GM23338 (cell line): ENCODE measurements at regions not wholly inside any gene's neighbourhood (a gene's known extent, or its start where the extent isn't known, plus 50 kb on each side); places are given as distances from the start of the nearest gene placed in this dataset.

Source experiments
- ATAC-seq: fragments of 200-7000 bp; cut with Tn5 transposase; 3 replicates; pipeline ENCODE4 v1.9.1; 2020
- DNase-seq: peaks from one replicate; pipeline ENCODE4 v3.0.0-alpha.2; 2015; ENCODE audit warnings: low spot score
- H2AFZ ChIP-seq: fragments of 200-600 bp; sonication (generic); 2 replicates; pipeline ENCODE4 v1.8.0; 2016; ENCODE audit warnings: antibody characterized with exemption, mild to moderate bottlenecking, moderate library complexity
- H3F3A ChIP-seq: fragments of 200-600 bp; sonication (generic); replicated peaks from 2 replicates; pipeline ENCODE4 v1.8.0; 2017; ENCODE audit warnings: antibody characterized with exemption, mixed run types, low read depth
- H3K27ac ChIP-seq: fragments of 200-600 bp; sonication (generic); 2 replicates; pipeline ENCODE4 v1.6.1; 2016; ENCODE audit warnings: low read depth
- H3K27me3 ChIP-seq: fragments of 200-600 bp; sonication (generic); 2 replicates; pipeline ENCODE4 v1.8.0; 2016; ENCODE audit warnings: mild to moderate bottlenecking, mixed run types, moderate library complexity; ENCODE audit not compliant: insufficient read depth
- H3K36me3 ChIP-seq: fragments of 200-600 bp; sonication (generic); 2 replicates; pipeline ENCODE4 v1.8.0; 2016; ENCODE audit warnings: mild to moderate bottlenecking; ENCODE audit not compliant: insufficient read depth
- H3K4me1 ChIP-seq: fragments of 200-600 bp; sonication (generic); 2 replicates; pipeline ENCODE4 v1.8.0; 2016; ENCODE audit warnings: mild to moderate bottlenecking, moderate library complexity; ENCODE audit not compliant: insufficient read depth
- H3K4me2 ChIP-seq: fragments of 200-600 bp; sonication (generic); 2 replicates; pipeline ENCODE4 v1.7.1; 2017; ENCODE audit warnings: mixed run types
- H3K4me3 ChIP-seq: fragments of 200-600 bp; sonication (generic); 2 replicates; pipeline ENCODE4 v1.6.1; 2016; ENCODE audit warnings: mixed run types
- H3K79me2 ChIP-seq: fragments of 200-600 bp; sonication (generic); replicated peaks from 2 replicates; pipeline ENCODE4 v1.8.0; 2017; ENCODE audit warnings: mild to moderate bottlenecking; ENCODE audit not compliant: insufficient read depth
- H3K9me2 ChIP-seq: fragments of 200-600 bp; sonication (generic); 2 replicates; pipeline ENCODE4 v1.8.0; 2017; ENCODE audit not compliant: insufficient read depth
- H4K20me1 ChIP-seq: fragments of 200-600 bp; sonication (generic); replicated peaks from 2 replicates; pipeline ENCODE4 v1.8.0; 2017; ENCODE audit warnings: mild to moderate bottlenecking; ENCODE audit not compliant: insufficient read depth
- H3K27ac Mint-ChIP-seq: 2 replicates; pipeline ENCODE4 v1.8.0; 2020; ENCODE audit warnings: inconsistent platforms, mild to moderate bottlenecking, moderate library complexity, mixed read lengths
- H3K27me3 Mint-ChIP-seq: 3 replicates; pipeline ENCODE4 v1.8.0; 2022; ENCODE audit warnings: low read depth, mild to moderate bottlenecking, moderate library complexity, mixed read lengths, inconsistent platforms; ENCODE audit not compliant: insufficient read depth, poor library complexity
- H3K36me3 Mint-ChIP-seq: 3 replicates; pipeline ENCODE4 v1.8.0; 2021; ENCODE audit warnings: low read depth, mild to moderate bottlenecking, inconsistent platforms, moderate library complexity, mixed read lengths
- H3K4me1 Mint-ChIP-seq: 3 replicates; pipeline ENCODE4 v1.8.0; 2020; ENCODE audit warnings: mild to moderate bottlenecking, inconsistent platforms, mixed read lengths
- H3K4me3 Mint-ChIP-seq: 3 replicates; pipeline ENCODE4 v1.8.0; 2021; ENCODE audit warnings: moderate library complexity, mild to moderate bottlenecking, inconsistent platforms, mixed read lengths
- H3K9me3 Mint-ChIP-seq: 3 replicates; pipeline ENCODE4 v1.8.0; 2020; ENCODE audit warnings: moderate library complexity, mild to moderate bottlenecking, inconsistent platforms, mixed read lengths
- EZH2phosphoT487 ChIP-seq: fragments of 200-600 bp; sonication (generic); IDR thresholded peaks from one replicate; pipeline ENCODE4 v1.8.1; 2018; ENCODE audit warnings: antibody characterized with exemption; ENCODE audit not compliant: unreplicated experiment
- JUNB ChIP-seq: IDR thresholded peaks from one replicate; pipeline ENCODE4 v1.6.1; 2016; ENCODE audit warnings: antibody characterized with exemption; ENCODE audit not compliant: unreplicated experiment
- NANOG ChIP-seq: IDR thresholded peaks from 2 replicates; pipeline ENCODE4 v1.6.1; 2016; ENCODE audit warnings: antibody characterized with exemption, borderline replicate concordance
- POLR2AphosphoS5 ChIP-seq: IDR thresholded peaks from 2 replicates; pipeline ENCODE4 v1.6.1; 2016; ENCODE audit warnings: antibody characterized with exemption, low read depth
- REST ChIP-seq: IDR thresholded peaks from one replicate; pipeline ENCODE4 v1.6.1; 2018; ENCODE audit warnings: antibody characterized with exemption; ENCODE audit not compliant: unreplicated experiment
- STAT1 ChIP-seq: IDR thresholded peaks from one replicate; pipeline ENCODE4 v1.6.1; 2016; ENCODE audit warnings: antibody characterized with exemption; ENCODE audit not compliant: unreplicated experiment
- ZNF114 ChIP-seq: fragments of 250-450 bp; sonication (Bioruptor Pico); IDR thresholded peaks from 2 replicates; pipeline ENCODE4 v1.5.0; 2020; ENCODE audit warnings: mild to moderate bottlenecking, moderate library complexity
- TF ChIP-seq, protein P1 (sequence below), 2 experiments: fragments of 200-600 bp in 1 of 2; sonication (generic) in 1 of 2; conservative IDR thresholded peaks; 2 replicates each; pipeline versions ENCODE4 v1.5.1 to v1.6.1; 2016 to 2017; ENCODE audit warnings: antibody characterized with exemption in 2 of 2, low read depth in 2 of 2, mild to moderate bottlenecking in 2 of 2, moderate library complexity in 1 of 2
- TF ChIP-seq, protein P2 (sequence below): IDR thresholded peaks from 2 replicates; pipeline ENCODE4 v1.6.1; 2016; ENCODE audit warnings: antibody characterized with exemption

GRCh38 chr6:21826023-21826422, 232.5 kb downstream of the SOX4 start:
- peaks cover 92% of the 10 kb centered on the region for H3K79me2 ChIP-seq
- H3K4me3 Mint-ChIP-seq: no peak overlapping the region
- ATAC-seq: peak; percentile 49

DNA sequence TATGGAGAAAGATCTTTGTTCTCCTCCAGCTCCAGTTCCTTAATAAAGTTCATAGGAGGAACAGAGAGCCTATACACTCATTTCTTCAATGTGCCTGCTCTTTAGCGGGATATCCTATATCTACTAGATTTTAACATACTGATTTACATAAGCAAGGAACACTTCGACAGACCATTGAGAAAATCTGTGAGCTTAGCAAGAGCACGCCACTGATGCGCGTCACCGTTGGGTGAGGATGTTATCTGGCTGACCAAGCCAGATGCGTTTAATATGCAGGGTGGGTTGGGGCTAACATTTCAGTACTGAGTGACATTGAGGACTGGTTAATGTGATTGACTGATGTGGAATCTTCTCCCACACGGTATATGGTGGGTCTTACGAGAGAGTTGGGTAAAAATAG, 233.4 kb downstream of the SOX4 start:
- Histone ChIP-seq H3K4me3 (no peak overlapping the region), H3F3A (no peaks in the 10 kb centered on the region), H3K27ac (peak overlapping the region; percentile 88), H3K27me3 (no peaks in the 10 kb centered on the region), H4K20me1 (0 out of 2 replicates have a peak, but pooled peaks cover 8% of the 10 kb centered on the region), H2AFZ (no peak overlapping the region), H3K79me2 (peaks cover 92% of the 10 kb centered on the region), H3K9me2 (no peaks in the 10 kb centered on the region), H3K4me1 (peaks cover 74% of the 10 kb centered on the region), H3K36me3 (no peaks in the 10 kb centered on the region), H3K4me2 (peak overlapping the region; percentile 19)
- DNase-seq: no peak
- Mint-ChIP-seq H3K36me3 (no peaks in the 10 kb centered on the region), H3K4me1 (peaks cover 72% of the 10 kb centered on the region), H3K27ac (peak overlapping the region; percentile 39; the same call in 1 of the 2 replicates), H3K27me3 (peaks cover 2% of the 10 kb centered on the region), H3K4me3 (no peak overlapping the region), H3K9me3 (no peaks in the 10 kb centered on the region)
- peak; percentile 39 for ATAC-seq
- TF ChIP-seq, protein P1, sequence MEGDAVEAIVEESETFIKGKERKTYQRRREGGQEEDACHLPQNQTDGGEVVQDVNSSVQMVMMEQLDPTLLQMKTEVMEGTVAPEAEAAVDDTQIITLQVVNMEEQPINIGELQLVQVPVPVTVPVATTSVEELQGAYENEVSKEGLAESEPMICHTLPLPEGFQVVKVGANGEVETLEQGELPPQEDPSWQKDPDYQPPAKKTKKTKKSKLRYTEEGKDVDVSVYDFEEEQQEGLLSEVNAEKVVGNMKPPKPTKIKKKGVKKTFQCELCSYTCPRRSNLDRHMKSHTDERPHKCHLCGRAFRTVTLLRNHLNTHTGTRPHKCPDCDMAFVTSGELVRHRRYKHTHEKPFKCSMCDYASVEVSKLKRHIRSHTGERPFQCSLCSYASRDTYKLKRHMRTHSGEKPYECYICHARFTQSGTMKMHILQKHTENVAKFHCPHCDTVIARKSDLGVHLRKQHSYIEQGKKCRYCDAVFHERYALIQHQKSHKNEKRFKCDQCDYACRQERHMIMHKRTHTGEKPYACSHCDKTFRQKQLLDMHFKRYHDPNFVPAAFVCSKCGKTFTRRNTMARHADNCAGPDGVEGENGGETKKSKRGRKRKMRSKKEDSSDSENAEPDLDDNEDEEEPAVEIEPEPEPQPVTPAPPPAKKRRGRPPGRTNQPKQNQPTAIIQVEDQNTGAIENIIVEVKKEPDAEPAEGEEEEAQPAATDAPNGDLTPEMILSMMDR (conservative IDR thresholded peaks at IDR 0.05; ENCODE audit: low read depth in 2 of 2): no peak
- no peak for TF ChIP-seq EZH2phosphoT487
- no peak for TF ChIP-seq ZNF114
- TF ChIP-seq STAT1: no peak
- TF ChIP-seq, protein P2, sequence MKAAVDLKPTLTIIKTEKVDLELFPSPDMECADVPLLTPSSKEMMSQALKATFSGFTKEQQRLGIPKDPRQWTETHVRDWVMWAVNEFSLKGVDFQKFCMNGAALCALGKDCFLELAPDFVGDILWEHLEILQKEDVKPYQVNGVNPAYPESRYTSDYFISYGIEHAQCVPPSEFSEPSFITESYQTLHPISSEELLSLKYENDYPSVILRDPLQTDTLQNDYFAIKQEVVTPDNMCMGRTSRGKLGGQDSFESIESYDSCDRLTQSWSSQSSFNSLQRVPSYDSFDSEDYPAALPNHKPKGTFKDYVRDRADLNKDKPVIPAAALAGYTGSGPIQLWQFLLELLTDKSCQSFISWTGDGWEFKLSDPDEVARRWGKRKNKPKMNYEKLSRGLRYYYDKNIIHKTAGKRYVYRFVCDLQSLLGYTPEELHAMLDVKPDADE: no peak
- no peak for TF ChIP-seq NANOG
- TF ChIP-seq JUNB: no peak
- no peak for TF ChIP-seq REST

More at GRCh38 chr6:21826023-21826422, 232.5 kb downstream of the SOX4 start:
- DNase-seq: peak; percentile 69
- H3K36me3 Mint-ChIP-seq: no peaks in the 10 kb centered on the region
- H3K27ac Mint-ChIP-seq: peak overlapping the region; percentile 65
- peaks cover 2% of the 10 kb centered on the region for H3K27me3 Mint-ChIP-seq
- Histone ChIP-seq H3K4me3 (no peak overlapping the region), H3K27me3 (no peaks in the 10 kb centered on the region), H3K27ac (peak overlapping the region; percentile 88), H3K4me2 (peak overlapping the region; percentile 33; the same call in 1 of the 2 replicates), H3K4me1 (peaks cover 65% of the 10 kb centered on the region), H3F3A (no peaks in the 10 kb centered on the region), H3K36me3 (no peaks in the 10 kb centered on the region), H4K20me1 (0 out of 2 replicates have a peak, but pooled peaks cover 8% of the 10 kb centered on the region), H2AFZ (no peak overlapping the region), H3K9me2 (no peaks in the 10 kb centered on the region)
- H3K9me3 Mint-ChIP-seq: no peaks in the 10 kb centered on the region
- peaks cover 65% of the 10 kb centered on the region for H3K4me1 Mint-ChIP-seq
- TF ChIP-seq POLR2AphosphoS5: no peak
